GM23248 (cell line): ENCODE measurements at regions not wholly inside any gene's neighbourhood (a gene's known extent, or its start where the extent isn't known, plus 50 kb on each side); places are given as distances from the start of the nearest gene placed in this dataset.

Source experiments
- DNase-seq: peaks from one replicate; pipeline ENCODE4 v3.0.0-alpha.2; 2015
- H2AFZ ChIP-seq: fragments of 200-600 bp; sonication (generic); 2 replicates; pipeline ENCODE4 v1.6.1; 2016; ENCODE audit warnings: antibody characterized with exemption
- H3F3A ChIP-seq: fragments of 200-600 bp; sonication (generic); 2 replicates; pipeline ENCODE4 v1.6.1; 2016; ENCODE audit warnings: mild to moderate bottlenecking, antibody characterized with exemption, mixed run types; ENCODE audit not compliant: insufficient read depth
- H3K27ac ChIP-seq: fragments of 200-600 bp; sonication (generic); 2 replicates; pipeline ENCODE4 v1.5.1; 2016; ENCODE audit warnings: mild to moderate bottlenecking
- H3K27me3 ChIP-seq: fragments of 200-600 bp; sonication (generic); replicated peaks from 2 replicates; pipeline ENCODE4 v1.6.1; 2016; ENCODE audit warnings: mild to moderate bottlenecking; ENCODE audit not compliant: insufficient read depth
- H3K36me3 ChIP-seq: fragments of 200-600 bp; sonication (generic); 2 replicates; pipeline ENCODE4 v1.6.1; 2016; ENCODE audit warnings: low read depth, mild to moderate bottlenecking
- H3K4me1 ChIP-seq: fragments of 200-600 bp; sonication (generic); 2 replicates; pipeline ENCODE4 v1.6.1; 2016; ENCODE audit warnings: mild to moderate bottlenecking; ENCODE audit not compliant: insufficient read depth
- H3K4me2 ChIP-seq: fragments of 200-600 bp; sonication (generic); one replicate; pipeline ENCODE4 v1.6.1; 2016; ENCODE audit warnings: mild to moderate bottlenecking; ENCODE audit not compliant: unreplicated experiment
- H3K4me3 ChIP-seq: fragments of 200-600 bp; sonication (generic); 2 replicates; pipeline ENCODE4 v1.5.1; 2016; ENCODE audit warnings: mild to moderate bottlenecking
- H3K79me2 ChIP-seq: fragments of 200-600 bp; sonication (generic); 2 replicates; pipeline ENCODE4 v1.6.1; 2016; ENCODE audit warnings: mild to moderate bottlenecking; ENCODE audit not compliant: insufficient read depth
- H3K9ac ChIP-seq: fragments of 200-600 bp; sonication (generic); 2 replicates; pipeline ENCODE4 v1.6.1; 2016; ENCODE audit warnings: mild to moderate bottlenecking
- H3K9me2 ChIP-seq: fragments of 200-600 bp; sonication (generic); 2 replicates; pipeline ENCODE4 v1.6.1; 2016; ENCODE audit warnings: mixed run types, mild to moderate bottlenecking, moderate library complexity; ENCODE audit not compliant: insufficient read depth
- H3K9me3 ChIP-seq: fragments of 200-600 bp; sonication (generic); one replicate; pipeline ENCODE4 v1.6.1; 2017; ENCODE audit warnings: low read depth
- H4K20me1 ChIP-seq: fragments of 200-600 bp; sonication (generic); 2 replicates; pipeline ENCODE4 v1.6.0; 2016; ENCODE audit not compliant: insufficient read depth
- EZH2 ChIP-seq: fragments of 200-600 bp; sonication (generic); IDR thresholded peaks from 2 replicates; pipeline ENCODE4 v1.6.1; 2018; ENCODE audit warnings: antibody characterized with exemption, mild to moderate bottlenecking; ENCODE audit not compliant: insufficient read depth, poor library complexity, severe bottlenecking
- EZH2phosphoT487 ChIP-seq: fragments of 200-600 bp; sonication (generic); IDR thresholded peaks from 2 replicates; pipeline ENCODE4 v1.6.1; 2018; ENCODE audit warnings: antibody characterized with exemption, moderate library complexity, mild to moderate bottlenecking, low read depth; ENCODE audit not compliant: insufficient read depth
- WGBS, 2 experiments: methylation state at CpG; one replicate each; pipeline ENCODE4 v1.1.6; 2015 to 2017; ENCODE audit warnings: low lambda C conversion rate in 2 of 2, low coverage in 1 of 2; ENCODE audit errors: missing lambda C conversion rate in 2 of 2; 5-methylcytosine and 5-hydroxymethylcytosine counted together
- in situ Hi-C: fragments of 300-500 bp; cut with MboI; formaldehyde crosslinking; loops from 2 replicates; pipeline ENCODE4 v1.15.0; 2020

- Histone ChIP-seq H3K27ac (no peak overlapping the region), H3K79me2 (no peaks in the 10 kb centered on the region), H3K27me3 (peaks cover 9% of the 10 kb centered on the region), H3F3A (no peaks in the 10 kb centered on the region), H3K9ac (no peak overlapping the region), H3K9me2 (no peaks in the 10 kb centered on the region), H3K36me3 (no peaks in the 10 kb centered on the region), H2AFZ (no peak overlapping the region), H3K4me1 (no peaks in the 10 kb centered on the region), H3K4me2 (no peak overlapping the region), H3K4me3 (no peak overlapping the region), H4K20me1 (no peaks in the 10 kb centered on the region), H3K9me3 (no peaks in the 10 kb centered on the region)
- no peak for TF ChIP-seq EZH2phosphoT487
- no peak for TF ChIP-seq EZH2
- 80 to 88% methylated on average over 6 of the region's 6 CpGs for WGBS, 2 experiments
- no peak for DNase-seq
- in situ Hi-C loops: no loop called here
Measured at GRCh38 chr12:13471471-13471870, 274.9 kb downstream of the EMP1 start.

- DNase-seq: peak; percentile 71
- H3K36me3 ChIP-seq: no peaks in the 10 kb centered on the region
- no peak for TF ChIP-seq EZH2phosphoT487
- TF ChIP-seq EZH2: no peak
- no peaks in the 10 kb centered on the region for H4K20me1 ChIP-seq
- WGBS, 2 experiments: 16 to 20% methylated on average over 6 of the region's 6 CpGs
- no peak overlapping the region for H3K9ac ChIP-seq
- H3F3A ChIP-seq: no peaks in the 10 kb centered on the region
- no peak overlapping the region for H3K4me3 ChIP-seq
- no peak overlapping the region for H3K27ac ChIP-seq
- no peaks in the 10 kb centered on the region for H3K9me3 ChIP-seq
- H3K9me2 ChIP-seq: no peaks in the 10 kb centered on the region
- H3K4me1 ChIP-seq: no peaks in the 10 kb centered on the region
- no peak overlapping the region for H3K4me2 ChIP-seq
- no peak overlapping the region; the same call in 1 of the 2 replicates for H2AFZ ChIP-seq
- in situ Hi-C loops: no loop called here
- no peaks in the 10 kb centered on the region for H3K79me2 ChIP-seq
- H3K27me3 ChIP-seq: peaks cover 2% of the 10 kb centered on the region; the same call in 1 of the 2 replicates
Measured at GRCh38 chr12:13465635-13466034, 269.1 kb downstream of the EMP1 start.

- in situ Hi-C loops: no loop called here
- H3K4me2 ChIP-seq: no peak overlapping the region
- no peaks in the 10 kb centered on the region for H3K79me2 ChIP-seq
- no peaks in the 10 kb centered on the region for H4K20me1 ChIP-seq
- no peak overlapping the region for H3K9ac ChIP-seq
- no peaks in the 10 kb centered on the region for H3K36me3 ChIP-seq
- no peak for DNase-seq
- no peak for TF ChIP-seq EZH2
- TF ChIP-seq EZH2phosphoT487: no peak
- no peaks in the 10 kb centered on the region for H3F3A ChIP-seq
- no peaks in the 10 kb centered on the region for H3K9me2 ChIP-seq
- no peak overlapping the region for H3K4me3 ChIP-seq
- no peaks in the 10 kb centered on the region for H3K9me3 ChIP-seq
- H2AFZ ChIP-seq: no peak overlapping the region
- 0 to 7% methylated on average over 2 of the region's 2 CpGs for WGBS, 2 experiments
- H3K27ac ChIP-seq: no peak overlapping the region
- H3K27me3 ChIP-seq: peaks cover 4% of the 10 kb centered on the region
- H3K4me1 ChIP-seq: no peaks in the 10 kb centered on the region
Measured at GRCh38 chr12:13463189-13463588, 266.7 kb downstream of the EMP1 start.

- H2AFZ ChIP-seq: no peak overlapping the region
- H3F3A ChIP-seq: no peaks in the 10 kb centered on the region
- TF ChIP-seq EZH2 (no peak), EZH2phosphoT487 (no peak)
- H3K9me3 ChIP-seq: no peaks in the 10 kb centered on the region
- H3K36me3 ChIP-seq: no peaks in the 10 kb centered on the region
- in situ Hi-C loops: no loop called here
- no peak overlapping the region for H3K27ac ChIP-seq
- peaks cover 4% of the 10 kb centered on the region for H3K27me3 ChIP-seq
- no peak overlapping the region for H3K4me2 ChIP-seq
- no peak overlapping the region for H3K4me3 ChIP-seq
- H3K79me2 ChIP-seq: no peaks in the 10 kb centered on the region
- no peaks in the 10 kb centered on the region for H3K4me1 ChIP-seq
- 46 to 49% methylated on average over 3 of the region's 3 CpGs for WGBS, 2 experiments
- no peak overlapping the region for H3K9ac ChIP-seq
- H4K20me1 ChIP-seq: no peaks in the 10 kb centered on the region
- DNase-seq: no peak
- no peaks in the 10 kb centered on the region for H3K9me2 ChIP-seq
Measured at GRCh38 chr12:13462450-13462849, 265.9 kb downstream of the EMP1 start.

GRCh38 chr12:13455778-13456144, 259.2 kb downstream of the EMP1 start:
- H3K36me3 ChIP-seq: no peaks in the 10 kb centered on the region
- no peak overlapping the region for H3K27ac ChIP-seq
- H3K27me3 ChIP-seq: peaks cover 4% of the 10 kb centered on the region; the same call in 1 of the 2 replicates
- in situ Hi-C loops: no loop called here
- H4K20me1 ChIP-seq: no peaks in the 10 kb centered on the region
- no peak overlapping the region for H2AFZ ChIP-seq
- H3K9me2 ChIP-seq: no peaks in the 10 kb centered on the region
- no peak for DNase-seq
- no peaks in the 10 kb centered on the region for H3K4me1 ChIP-seq
- no peak overlapping the region for H3K4me2 ChIP-seq
- no peaks in the 10 kb centered on the region for H3K79me2 ChIP-seq
- no peaks in the 10 kb centered on the region for H3K9me3 ChIP-seq
- 38 to 43% methylated on average over 5 of the region's 5 CpGs for WGBS, 2 experiments
- TF ChIP-seq EZH2: no peak
- no peak for TF ChIP-seq EZH2phosphoT487
- no peak overlapping the region for H3K9ac ChIP-seq
- no peak overlapping the region for H3K4me3 ChIP-seq
- H3F3A ChIP-seq: no peaks in the 10 kb centered on the region
